ENCODE measurements at regions not wholly inside any gene's neighbourhood (a gene's known extent, or its start where the extent isn't known, plus 50 kb on each side); places are given as distances from the start of the nearest gene placed in this dataset.

- Mint-ChIP-seq H3K9me3 (no peaks in the 10 kb centered on the region), H3K36me3 (ENCODE audit: low read depth) (no peaks in the 10 kb centered on the region)
Measured at GRCh38 chr10:128875030-128875744, 591.9 kb upstream of the MGMT start.

GRCh38 chr10:128875956-128876736 lies 590.9 kb upstream of the MGMT start:
- no peaks in the 10 kb centered on the region for H3K36me3 Mint-ChIP-seq (ENCODE audit: low read depth)
- no peak overlapping the region for H3K4me3 Mint-ChIP-seq
- H3K27ac Mint-ChIP-seq: no peak overlapping the region
- peaks cover 3% of the 10 kb centered on the region for H3K9me3 Mint-ChIP-seq
- no peak for TF ChIP-seq CTCF (IDR thresholded peaks at IDR 0.05)
- no peaks in the 10 kb centered on the region for H3K4me1 Mint-ChIP-seq
- peaks cover 12% of the 10 kb centered on the region for H3K27me3 Mint-ChIP-seq (ENCODE audit: low read depth, poor library complexity)
- no peak for DNase-seq

More at GRCh38 chr10:128875030-128875744, 591.9 kb upstream of the MGMT start:
- TF ChIP-seq CTCF (IDR thresholded peaks at IDR 0.05): no peak
- no peak for DNase-seq
- H3K27ac Mint-ChIP-seq: no peak overlapping the region
- no peak overlapping the region for H3K4me3 Mint-ChIP-seq
- peaks cover 7% of the 10 kb centered on the region for H3K27me3 Mint-ChIP-seq (ENCODE audit: low read depth, poor library complexity)
- no peaks in the 10 kb centered on the region for H3K4me1 Mint-ChIP-seq

GRCh38 chr10:128877141-128877540 lies 589.9 kb upstream of the MGMT start:
- H3K27me3 Mint-ChIP-seq (ENCODE audit: low read depth, poor library complexity): peaks cover 12% of the 10 kb centered on the region
- no peak overlapping the region for H3K4me3 Mint-ChIP-seq
- TF ChIP-seq CTCF (IDR thresholded peaks at IDR 0.05): no peak
- H3K4me1 Mint-ChIP-seq: no peaks in the 10 kb centered on the region
- H3K9me3 Mint-ChIP-seq: peaks cover 3% of the 10 kb centered on the region
- no peaks in the 10 kb centered on the region for H3K36me3 Mint-ChIP-seq (ENCODE audit: low read depth)
- no peak for DNase-seq
- no peak overlapping the region for H3K27ac Mint-ChIP-seq

GRCh38 chr10:128877936-128878335 lies 589.1 kb upstream of the MGMT start:
- Mint-ChIP-seq H3K9me3 (peaks cover 3% of the 10 kb centered on the region), H3K4me1 (no peaks in the 10 kb centered on the region)
- no peak for DNase-seq

GRCh38 chr10:128879030-128879429 lies 588.0 kb upstream of the MGMT start:
- Mint-ChIP-seq H3K27ac (no peak overlapping the region), H3K36me3 (ENCODE audit: low read depth) (no peaks in the 10 kb centered on the region), H3K4me3 (no peak overlapping the region), H3K27me3 (ENCODE audit: low read depth, poor library complexity) (peaks cover 12% of the 10 kb centered on the region), H3K9me3 (peaks cover 3% of the 10 kb centered on the region), H3K4me1 (no peaks in the 10 kb centered on the region)
- DNase-seq: no peak
- no peak for TF ChIP-seq CTCF (IDR thresholded peaks at IDR 0.05)

More at GRCh38 chr10:128877936-128878335, 589.1 kb upstream of the MGMT start:
- H3K4me3 Mint-ChIP-seq: no peak overlapping the region
- H3K27me3 Mint-ChIP-seq (ENCODE audit: low read depth, poor library complexity): peaks cover 12% of the 10 kb centered on the region
- no peak overlapping the region for H3K27ac Mint-ChIP-seq
- H3K36me3 Mint-ChIP-seq (ENCODE audit: low read depth): no peaks in the 10 kb centered on the region
- no peak for TF ChIP-seq CTCF (IDR thresholded peaks at IDR 0.05)
